ENCODE measurements at regions not wholly inside any gene's neighbourhood (a gene's known extent, or its start where the extent isn't known, plus 50 kb on each side); places are given as distances from the start of the nearest gene placed in this dataset.

DNA sequence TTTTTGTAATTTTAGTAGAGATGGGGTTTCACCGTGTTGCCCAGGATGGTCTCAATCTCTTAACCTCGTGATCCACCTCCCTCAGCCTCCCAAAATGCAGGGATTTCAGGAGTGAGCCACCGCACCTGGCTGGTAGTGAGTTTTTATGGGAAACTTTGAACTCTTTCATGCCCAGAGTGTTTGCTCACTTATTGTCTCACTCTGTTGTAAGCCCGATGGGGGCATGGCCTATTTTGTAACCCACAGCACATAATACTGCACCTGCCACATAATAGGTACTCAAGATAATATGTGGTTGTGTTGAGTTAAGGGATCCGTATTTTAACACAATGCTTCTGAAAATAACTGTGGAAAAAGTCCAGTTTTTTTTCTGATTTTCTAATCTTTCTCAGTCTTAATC, 109.6 kb upstream of the GIMD1 start:
- no peak for TF ChIP-seq CTCF (IDR thresholded peaks at IDR 0.05; ENCODE audit: insufficient read depth, low read depth, low read length, missing control alignments)
- H3K4me3 ChIP-seq (ENCODE audit: low read length), result no peak overlapping the region
- DNase-seq (ENCODE audit: low read depth), result no peak

DNA sequence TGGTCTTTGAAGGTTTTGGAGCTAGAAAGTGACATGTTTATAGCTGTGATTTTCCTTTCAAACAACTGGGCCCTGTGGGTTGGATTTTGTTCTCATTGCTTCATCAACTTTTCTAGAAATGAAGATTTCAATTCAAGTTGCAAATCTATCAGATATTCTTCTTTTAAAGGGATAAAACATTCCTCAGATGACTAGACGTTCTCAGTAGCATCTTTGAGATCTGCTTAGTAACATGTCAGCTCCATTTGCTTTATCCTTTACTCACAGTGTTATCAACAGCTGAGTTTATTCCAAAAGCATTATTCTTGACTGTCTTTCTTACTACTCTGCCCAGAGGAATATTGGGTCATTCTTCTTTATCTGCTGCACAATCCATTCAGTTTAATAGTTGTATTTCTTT, 108.2 kb upstream of the GIMD1 start:
- no peak overlapping the region for H3K4me3 ChIP-seq (ENCODE audit: low read length)
- no peak for DNase-seq (ENCODE audit: low read depth)
- no peak for TF ChIP-seq CTCF (IDR thresholded peaks at IDR 0.05; ENCODE audit: insufficient read depth, low read depth, low read length, missing control alignments)

DNA sequence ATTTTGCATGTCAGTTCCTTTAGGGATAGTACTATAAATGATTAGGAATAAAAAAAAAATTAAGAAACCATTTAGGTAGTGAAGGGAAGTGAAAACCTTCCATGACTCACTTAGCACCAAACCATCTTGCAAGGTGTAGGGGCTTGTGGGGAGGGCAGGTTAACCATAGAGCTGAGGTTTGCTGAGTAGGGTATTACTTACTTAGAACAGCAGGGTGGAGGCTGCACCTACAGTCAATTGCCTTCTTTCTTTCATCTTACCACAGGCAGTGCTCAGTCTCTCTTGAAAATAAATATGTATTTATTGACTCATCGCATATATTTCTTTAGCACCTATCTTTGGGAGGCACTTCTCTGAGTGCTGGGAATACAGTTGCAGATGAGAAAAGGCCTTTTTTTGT, 104.9 kb upstream of the GIMD1 start:
- no peak overlapping the region for H3K4me3 ChIP-seq (ENCODE audit: low read length)
- DNase-seq (ENCODE audit: low read depth), result no peak
- TF ChIP-seq CTCF (IDR thresholded peaks at IDR 0.05; ENCODE audit: insufficient read depth, low read depth, low read length, missing control alignments), result no peak

GRCh38 chr4:106471151-106471550, 102.6 kb upstream of the GIMD1 start:
- DNase-seq (ENCODE audit: low read depth), result no peak
- no peak overlapping the region for H3K4me3 ChIP-seq (ENCODE audit: low read length)
- TF ChIP-seq CTCF (IDR thresholded peaks at IDR 0.05; ENCODE audit: insufficient read depth, low read depth, low read length, missing control alignments), result no peak

- no peak overlapping the region for H3K4me3 ChIP-seq (ENCODE audit: low read length)
- no peak for DNase-seq (ENCODE audit: low read depth)
- no peak for TF ChIP-seq CTCF (IDR thresholded peaks at IDR 0.05; ENCODE audit: insufficient read depth, low read depth, low read length, missing control alignments)
These were observed 95.0 kb upstream of the GIMD1 start for GRCh38 chr4:106463622-106464021.

DNA sequence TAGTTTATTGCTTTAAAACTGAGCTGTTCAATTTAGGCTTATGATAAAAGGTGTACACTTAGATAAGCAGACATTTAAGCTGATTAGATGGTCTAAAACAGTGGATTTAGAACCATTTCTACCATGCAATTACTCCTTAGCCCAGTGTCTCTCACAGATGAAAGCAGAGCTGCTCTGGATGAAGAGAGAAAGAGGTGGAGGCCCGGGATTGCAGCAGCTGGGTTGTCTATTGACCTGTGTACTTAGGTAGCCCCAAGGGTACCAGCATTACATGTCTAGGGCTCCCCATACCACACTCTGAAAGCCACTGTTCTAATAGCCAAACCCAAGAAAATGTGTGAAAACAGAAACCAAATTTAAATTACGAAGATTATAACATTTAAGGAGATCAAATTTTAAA, 86.0 kb upstream of the GIMD1 start:
- no peak for DNase-seq (ENCODE audit: low read depth)
- no peak for TF ChIP-seq CTCF (IDR thresholded peaks at IDR 0.05; ENCODE audit: insufficient read depth, low read depth, low read length, missing control alignments)

DNA sequence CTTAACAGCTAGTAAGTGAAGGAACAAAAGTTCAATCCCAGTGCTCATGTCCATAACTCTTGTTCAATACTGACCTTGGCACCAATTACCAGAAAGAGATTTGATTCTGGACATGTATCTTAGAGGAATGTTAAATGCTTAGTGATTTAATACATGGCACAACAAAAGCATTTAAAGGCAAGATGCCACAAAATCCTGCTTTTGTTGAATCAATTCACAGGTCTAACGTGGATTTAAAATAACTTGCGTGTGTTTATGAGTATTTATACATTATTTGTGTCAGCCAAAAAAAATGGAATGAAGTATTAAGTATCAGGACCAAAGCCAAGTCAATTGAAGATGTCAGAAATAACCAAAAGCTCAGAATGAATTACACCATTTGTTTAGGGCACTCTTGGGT, 85.4 kb upstream of the GIMD1 start:
- no peak overlapping the region for H3K4me3 ChIP-seq (ENCODE audit: low read length)
- TF ChIP-seq CTCF (IDR thresholded peaks at IDR 0.05; ENCODE audit: insufficient read depth, low read depth, low read length, missing control alignments), result no peak
- no peak for DNase-seq (ENCODE audit: low read depth)

More for the DNA sequence above, 86.0 kb upstream of the GIMD1 start:
- no peak overlapping the region for H3K4me3 ChIP-seq (ENCODE audit: low read length)
